Upper lobe of right lung (tissue), 1 donor: ENCODE measurements at regions not wholly inside any gene's neighbourhood (a gene's known extent, or its start where the extent isn't known, plus 50 kb on each side); places are given as distances from the start of the nearest gene placed in this dataset.
"Not testable (repeated sequence)": the region's sequence is repeated elsewhere in the genome, so short reads cannot be mapped to it uniquely, and the experiment has no call there.

ENCODE experiments used
- ATAC-seq: fragments of 200-7000 bp; cut with Tn5 transposase; one replicate; pipeline ENCODE4 v1.9.1; 2020; ENCODE audit warnings: mild to moderate bottlenecking, moderate library complexity
- DNase-seq: peaks from one replicate; pipeline ENCODE4 v3.0.0-alpha.2; 2020
- H3K27ac ChIP-seq: fragments of 200-600 bp; one replicate; pipeline ENCODE4 v1.8.0; 2022
- H3K27me3 ChIP-seq: fragments of 200-600 bp; one replicate; pipeline ENCODE4 v1.8.0; 2022; ENCODE audit warnings: mild to moderate bottlenecking
- H3K36me3 ChIP-seq: fragments of 200-600 bp; one replicate; pipeline ENCODE4 v1.8.0; 2022
- H3K4me1 ChIP-seq: fragments of 200-600 bp; one replicate; pipeline ENCODE4 v1.8.0; 2022
- H3K4me3 ChIP-seq: fragments of 200-600 bp; one replicate; pipeline ENCODE4 v1.8.0; 2022; ENCODE audit warnings: mild to moderate bottlenecking
- H3K9me3 ChIP-seq: fragments of 200-600 bp; one replicate; pipeline ENCODE4 v1.8.0; 2022
- intact Hi-C: fragments of 100-400 bp; cut with DNase I; formaldehyde crosslinking; loops from one replicate; pipeline ENCODE4 v1.11.0; 2022
- TF ChIP-seq, protein P1 (sequence below): fragments of 200-600 bp; IDR thresholded peaks from one replicate; pipeline ENCODE4 v1.8.0; 2022; ENCODE audit warnings: antibody characterized with exemption
- donor health status: DM: no; HTN: yes; CAD: no; lungs with severe emphysema.

DNA sequence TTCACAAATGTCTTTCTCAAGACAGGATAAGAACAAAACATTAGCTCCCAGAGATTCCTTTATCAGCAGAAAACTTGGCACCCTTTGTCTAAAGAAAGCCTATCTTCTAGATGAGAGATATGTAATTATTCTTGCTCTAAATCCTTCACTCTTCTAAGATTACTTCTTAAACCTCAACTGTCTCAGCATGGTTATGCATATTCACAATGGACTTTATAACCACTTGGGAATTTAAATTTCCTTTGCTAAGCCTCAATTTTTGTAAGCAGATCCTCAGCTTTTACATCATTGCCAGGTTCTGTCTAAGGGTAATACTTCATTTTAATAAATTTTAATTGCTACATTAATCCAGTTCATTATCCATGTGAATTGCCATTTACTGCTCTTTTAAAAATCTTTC lies 433.6 kb upstream of the DDI1 start:
- TF ChIP-seq, protein P1, sequence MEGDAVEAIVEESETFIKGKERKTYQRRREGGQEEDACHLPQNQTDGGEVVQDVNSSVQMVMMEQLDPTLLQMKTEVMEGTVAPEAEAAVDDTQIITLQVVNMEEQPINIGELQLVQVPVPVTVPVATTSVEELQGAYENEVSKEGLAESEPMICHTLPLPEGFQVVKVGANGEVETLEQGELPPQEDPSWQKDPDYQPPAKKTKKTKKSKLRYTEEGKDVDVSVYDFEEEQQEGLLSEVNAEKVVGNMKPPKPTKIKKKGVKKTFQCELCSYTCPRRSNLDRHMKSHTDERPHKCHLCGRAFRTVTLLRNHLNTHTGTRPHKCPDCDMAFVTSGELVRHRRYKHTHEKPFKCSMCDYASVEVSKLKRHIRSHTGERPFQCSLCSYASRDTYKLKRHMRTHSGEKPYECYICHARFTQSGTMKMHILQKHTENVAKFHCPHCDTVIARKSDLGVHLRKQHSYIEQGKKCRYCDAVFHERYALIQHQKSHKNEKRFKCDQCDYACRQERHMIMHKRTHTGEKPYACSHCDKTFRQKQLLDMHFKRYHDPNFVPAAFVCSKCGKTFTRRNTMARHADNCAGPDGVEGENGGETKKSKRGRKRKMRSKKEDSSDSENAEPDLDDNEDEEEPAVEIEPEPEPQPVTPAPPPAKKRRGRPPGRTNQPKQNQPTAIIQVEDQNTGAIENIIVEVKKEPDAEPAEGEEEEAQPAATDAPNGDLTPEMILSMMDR, result no peak
- H3K27ac ChIP-seq, result no peak overlapping the region
- no peaks in the 10 kb centered on the region for H3K4me1 ChIP-seq
- H3K36me3 ChIP-seq, result no peaks in the 10 kb centered on the region
- H3K27me3 ChIP-seq, result no peaks in the 10 kb centered on the region
- intact Hi-C loops, result no loop called here
- H3K4me3 ChIP-seq, result no peak overlapping the region
- no peaks in the 10 kb centered on the region for H3K9me3 ChIP-seq
- DNase-seq (no peak), ATAC-seq (no peak)

DNA sequence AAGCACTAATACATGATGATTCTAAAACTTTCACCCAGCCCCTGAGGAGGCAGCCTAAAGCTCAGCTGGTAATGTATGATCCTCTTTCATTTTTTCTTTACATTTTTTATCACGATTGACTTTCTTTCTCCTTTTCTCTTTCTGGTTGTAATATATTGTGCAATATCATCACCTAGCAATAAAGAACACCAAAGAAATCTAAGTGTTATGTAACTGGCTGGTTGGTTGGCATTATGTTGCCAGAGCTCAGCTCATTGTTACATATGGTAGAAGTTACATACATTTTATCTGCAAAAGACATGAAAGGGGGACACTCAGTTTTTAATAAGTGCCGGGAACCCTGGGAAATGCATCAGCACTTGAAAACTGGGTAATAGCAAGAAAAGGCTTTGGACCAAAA lies 432.1 kb upstream of the DDI1 start:
- TF ChIP-seq, protein P1, result no peak
- no peak for DNase-seq
- intact Hi-C loops, result no loop called here
- no peaks in the 10 kb centered on the region for H3K4me1 ChIP-seq
- no peaks in the 10 kb centered on the region for H3K27me3 ChIP-seq
- no peak overlapping the region for H3K27ac ChIP-seq
- no peak for ATAC-seq
- no peaks in the 10 kb centered on the region for H3K9me3 ChIP-seq
- H3K4me3 ChIP-seq, result no peak overlapping the region
- no peaks in the 10 kb centered on the region for H3K36me3 ChIP-seq

DNA sequence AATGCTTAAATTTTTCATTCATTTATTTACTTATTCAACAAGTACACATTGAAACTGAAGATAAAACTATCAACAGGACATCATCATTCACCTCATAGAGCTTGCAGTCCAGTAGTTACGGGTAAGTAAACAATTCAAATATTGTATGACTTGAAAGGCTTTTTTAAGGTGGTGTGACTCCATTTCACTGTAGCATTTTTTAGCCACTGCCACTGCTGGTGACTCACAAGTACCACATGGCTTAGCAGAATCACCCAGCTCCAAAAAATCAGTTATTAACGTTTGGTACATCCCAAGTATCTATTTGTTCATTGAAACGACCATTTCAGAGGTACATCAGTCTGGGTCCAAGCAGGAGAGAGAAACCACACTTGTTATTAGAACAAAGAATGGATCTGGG lies 427.9 kb upstream of the DDI1 start:
- ATAC-seq (no peak), DNase-seq (no peak)
- intact Hi-C loops, result no loop called here
- Histone ChIP-seq H3K4me1 (no peaks in the 10 kb centered on the region), H3K9me3 (no peaks in the 10 kb centered on the region), H3K27ac (no peak overlapping the region), H3K36me3 (no peaks in the 10 kb centered on the region), H3K4me3 (no peak overlapping the region), H3K27me3 (no peaks in the 10 kb centered on the region)
- TF ChIP-seq, protein P1, result no peak

DNA sequence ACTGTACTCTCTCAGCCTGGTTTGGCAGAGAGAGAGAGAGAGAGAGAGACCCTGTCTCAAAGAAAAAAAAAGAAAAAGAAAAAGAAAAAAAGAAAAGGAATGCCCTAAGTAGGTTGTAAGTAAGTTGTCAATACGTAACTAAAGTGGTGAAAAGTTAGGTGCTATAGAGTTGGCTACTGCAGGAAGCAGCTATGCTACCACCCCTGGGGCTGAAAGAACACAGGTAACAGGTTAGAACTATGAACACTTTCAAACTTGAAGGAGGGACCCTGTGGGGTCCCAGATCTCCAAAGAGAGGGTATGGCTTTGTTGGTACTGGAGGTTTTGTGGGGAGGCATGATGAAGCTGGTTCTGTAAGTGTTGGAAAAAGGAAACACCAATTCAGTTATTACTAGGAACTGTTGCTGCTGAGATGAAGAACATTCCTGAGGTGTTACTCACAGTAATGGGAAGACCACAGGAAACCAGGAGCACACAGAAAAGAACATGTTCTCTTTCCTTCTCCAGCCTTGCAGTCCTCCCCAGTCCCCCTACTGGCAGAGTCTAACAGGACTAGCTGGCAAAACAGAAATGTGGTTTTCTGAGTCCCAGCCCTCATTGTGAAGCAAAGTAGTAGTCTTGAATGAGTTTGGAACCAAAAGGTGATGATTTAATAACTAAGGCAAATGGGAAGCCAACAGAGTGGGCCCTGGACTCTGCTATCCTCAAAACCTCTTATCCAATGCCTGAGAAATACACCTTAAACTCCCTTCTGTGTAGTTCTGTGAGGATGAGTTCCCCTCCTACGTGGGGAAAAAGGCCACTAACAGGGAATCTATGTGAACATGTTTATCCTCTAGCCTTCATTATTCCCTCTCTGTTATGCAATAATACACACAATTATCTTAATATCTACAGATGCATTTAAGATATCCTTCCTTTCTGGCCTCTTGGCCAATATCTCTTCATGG lies 427.0 kb upstream of the DDI1 start:
- Histone ChIP-seq H3K4me3 (no peak overlapping the region), H3K9me3 (no peaks in the 10 kb centered on the region), H3K27ac (no peak overlapping the region), H3K36me3 (no peaks in the 10 kb centered on the region), H3K4me1 (no peaks in the 10 kb centered on the region), H3K27me3 (no peaks in the 10 kb centered on the region)
- DNase-seq (no peak), ATAC-seq (no peak)
- TF ChIP-seq, protein P1, result peak; percentile 13
- intact Hi-C loops, result no loop called here

DNA sequence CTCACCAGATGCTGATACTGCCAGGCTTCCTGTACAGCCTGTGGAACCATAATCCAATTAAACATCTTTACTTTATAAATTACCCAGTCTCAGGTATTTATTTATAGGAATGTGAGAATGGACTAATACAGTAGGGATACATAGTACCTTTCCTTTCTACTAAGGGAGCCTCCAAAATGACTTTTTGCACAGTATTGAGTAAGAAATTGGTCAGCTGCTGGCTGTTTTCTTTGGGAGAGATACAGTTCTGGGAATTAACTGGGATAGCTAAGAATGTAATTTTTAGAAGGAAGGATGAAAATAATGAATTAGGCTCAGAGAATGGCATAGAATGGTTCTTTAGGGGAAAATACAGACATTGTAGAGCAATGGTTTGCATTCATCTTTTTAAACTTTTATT lies 426.0 kb upstream of the DDI1 start:
- ATAC-seq (no peak), DNase-seq (no peak)
- Histone ChIP-seq H3K27ac (no peak overlapping the region), H3K9me3 (no peaks in the 10 kb centered on the region), H3K27me3 (no peaks in the 10 kb centered on the region), H3K4me1 (no peaks in the 10 kb centered on the region), H3K36me3 (no peaks in the 10 kb centered on the region), H3K4me3 (no peak overlapping the region)
- TF ChIP-seq, protein P1, result no peak
- intact Hi-C loops, result no loop called here

DNA sequence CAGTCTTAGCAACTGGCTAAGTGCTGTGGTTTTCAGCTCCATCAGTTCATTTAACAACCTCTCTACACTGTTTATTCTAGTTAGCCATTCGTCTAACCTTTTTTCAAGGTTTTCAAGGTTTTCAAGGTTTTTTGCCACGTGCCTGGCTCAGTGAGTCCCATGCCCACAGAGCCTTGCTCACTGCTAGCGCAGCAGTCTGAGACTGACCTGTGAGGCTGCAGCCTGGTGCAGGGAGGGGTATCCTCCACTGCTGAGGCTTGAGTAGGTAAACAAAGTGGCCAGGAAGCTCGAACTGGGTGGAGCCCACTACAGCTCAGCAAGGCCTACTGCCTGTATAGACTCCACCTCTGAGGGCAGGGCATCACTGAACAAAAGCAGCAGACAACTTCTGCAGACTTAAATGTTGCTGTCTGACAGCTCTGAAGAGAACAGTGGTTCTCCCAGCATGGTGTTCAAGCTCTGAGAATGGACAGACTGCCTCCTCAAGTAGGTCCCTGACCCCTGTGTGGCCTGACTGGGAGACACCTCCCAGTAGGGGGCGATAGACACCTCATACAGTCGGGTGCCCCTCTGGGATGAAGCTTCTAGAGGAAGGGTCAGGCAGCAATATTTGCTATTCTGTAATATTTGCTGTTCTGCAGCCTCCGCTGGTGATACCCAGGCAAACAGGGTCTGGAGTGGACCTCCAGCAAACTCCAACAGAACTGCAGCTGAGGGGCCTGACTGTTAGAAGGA lies 424.7 kb upstream of the DDI1 start:
- H3K27me3 ChIP-seq, H3K27ac ChIP-seq, H3K9me3 ChIP-seq, ATAC-seq, DNase-seq, H3K4me1 ChIP-seq, H3K36me3 ChIP-seq, intact Hi-C loops, H3K4me3 ChIP-seq: not testable (repeated sequence)

DNA sequence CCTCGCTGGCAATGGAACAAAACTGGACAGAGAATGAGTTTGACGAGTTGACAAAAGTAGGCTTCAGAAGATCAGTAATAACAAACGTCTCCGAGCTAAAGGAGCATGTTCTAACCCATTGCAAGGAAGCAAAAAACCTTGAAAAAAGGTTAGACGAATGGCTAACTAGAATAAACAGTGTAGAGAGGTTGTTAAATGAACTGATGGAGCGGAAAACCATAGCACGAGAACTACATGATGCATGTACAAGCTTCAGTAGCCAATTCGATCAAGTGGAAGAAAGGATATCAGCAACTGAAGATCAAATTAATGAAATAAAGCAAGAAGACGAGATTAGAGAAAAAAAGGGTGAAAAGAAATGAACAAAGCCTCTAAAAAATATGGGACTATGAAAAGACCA lies 424.0 kb upstream of the DDI1 start:
- H3K4me1 ChIP-seq, H3K4me3 ChIP-seq, intact Hi-C loops, H3K27me3 ChIP-seq, H3K9me3 ChIP-seq, ATAC-seq, H3K27ac ChIP-seq, DNase-seq, H3K36me3 ChIP-seq: not testable (repeated sequence)

DNA sequence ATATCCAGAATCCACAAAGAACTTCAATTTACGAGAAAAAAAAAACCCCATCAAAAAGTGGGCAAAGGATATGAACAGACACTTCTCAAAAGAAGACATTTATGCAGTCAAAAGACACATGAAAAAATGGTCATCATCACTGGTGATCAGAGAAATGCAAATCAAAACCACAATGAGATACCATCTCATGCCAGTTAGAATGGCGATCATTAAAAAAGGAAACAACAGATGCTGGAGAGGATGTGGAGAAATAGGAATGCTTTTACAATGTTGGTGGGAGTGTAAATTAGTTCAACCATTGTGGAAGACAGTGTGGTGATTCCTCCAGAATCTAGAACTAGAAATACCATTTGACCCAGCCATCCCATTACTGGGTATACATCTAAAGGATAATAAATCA lies 419.9 kb upstream of the DDI1 start:
- H3K27ac ChIP-seq, H3K4me3 ChIP-seq, H3K27me3 ChIP-seq, DNase-seq, ATAC-seq, H3K4me1 ChIP-seq, intact Hi-C loops, H3K36me3 ChIP-seq, H3K9me3 ChIP-seq: not testable (repeated sequence)
